ENCODE measurements at regions not wholly inside any gene's neighbourhood (a gene's known extent, or its start where the extent isn't known, plus 50 kb on each side); places are given as distances from the start of the nearest gene placed in this dataset.
A peak's percentile ranks its signal among the peaks of the same experiment; 100 is the strongest.

GRCh38 chr14:103188810-103189480, 65.7 kb downstream of the TNFAIP2 start (continued):
- TF ChIP-seq ATF2 (IDR thresholded peaks at IDR 0.05; ENCODE audit: low read length) (no peak), TAF1 (IDR thresholded peaks at IDR 0.05; ENCODE audit: low read depth, low read length) (no peak), ASH2L (IDR thresholded peaks at IDR 0.05; ENCODE audit: low read length) (peak; percentile 33), CBX5 (IDR thresholded peaks at IDR 0.05; ENCODE audit: low read depth, low read length) (no peak), KDM5A (IDR thresholded peaks at IDR 0.05; ENCODE audit: low read length) (no peak), RNF2 (IDR thresholded peaks at IDR 0.05; ENCODE audit: borderline replicate concordance, low read depth, low read length, missing control alignments, poor library complexity, severe bottlenecking) (no peak), NRF1 (IDR thresholded peaks at IDR 0.05; ENCODE audit: low read depth, low read length) (no peak), EZH2 (IDR thresholded peaks at IDR 0.05; ENCODE audit: low read depth, low read length, severe bottlenecking) (no peak), MAFK (IDR thresholded peaks at IDR 0.05; ENCODE audit: low read depth, low read length) (no peak)
